SK-N-SH (cell line): ENCODE measurements at regions not wholly inside any gene's neighbourhood (a gene's known extent, or its start where the extent isn't known, plus 50 kb on each side); places are given as distances from the start of the nearest gene placed in this dataset.

Experiments
- CTCF ChIA-PET: fragments of 300-600, 350-600 bp; formaldehyde crosslinking; extraction: SDS; loops from one replicate; lab custom pipeline; 2021; lab: Yijun Ruan, JAX
- POLR2A ChIA-PET: fragments of 350-600 bp; sonication (Branson Sonifier 250); formaldehyde crosslinking; extraction: SDS; loops from one replicate; lab custom pipeline; 2020; ENCODE audit warnings: antibody characterized with exemption, inconsistent platforms; lab: Yijun Ruan, JAX
- DNase-seq: peaks from one replicate; pipeline ENCODE4 v3.0.0; 2012
- H2AFZ ChIP-seq: fragments of 200-600 bp; sonication (generic); 2 replicates; pipeline ENCODE4 v1.8.1; 2016; ENCODE audit warnings: antibody characterized with exemption, mild to moderate bottlenecking, low read depth
- H3F3A ChIP-seq: fragments of 200-600 bp; sonication (generic); replicated peaks from 2 replicates; pipeline ENCODE3; 2016; ENCODE audit warnings: antibody characterized with exemption, mild to moderate bottlenecking; ENCODE audit not compliant: insufficient read depth
- H3K27ac ChIP-seq, 2 experiments: fragments of 200-500 bp in 1 of 2; fragments of 200-600 bp in 1 of 2; sonication (Bioruptor generic) in 1 of 2; sonication (generic), shearing (Covaris generic) in 1 of 2; 2 replicates each; pipeline versions ENCODE4 v1.5.1 to v1.6.1; 2014 to 2016; ENCODE audit warnings: low read depth in 2 of 2, inconsistent platforms in 1 of 2, low read length in 1 of 2, mild to moderate bottlenecking in 1 of 2, mixed read lengths in 1 of 2
- H3K27me3 ChIP-seq: fragments of 200-600 bp; sonication (generic), shearing (Covaris generic); 2 replicates; pipeline ENCODE4 v1.6.1; 2016; ENCODE audit warnings: mixed run types; ENCODE audit not compliant: insufficient read depth
- H3K36me3 ChIP-seq, 2 experiments: fragments of 200-500 bp in 1 of 2; fragments of 200-600 bp in 1 of 2; sonication (Bioruptor generic) in 1 of 2; sonication (generic) in 1 of 2; replicated peaks in 1 of 2; 2 replicates each; pipeline versions ENCODE3 to v1.5.1; 2014 to 2016; ENCODE audit warnings: low read length in 1 of 2, mild to moderate bottlenecking in 1 of 2; ENCODE audit not compliant: insufficient read depth in 2 of 2, control insufficient read depth in 1 of 2
- H3K4me1 ChIP-seq, 2 experiments: fragments of 200-500 bp in 1 of 2; fragments of 200-600 bp in 1 of 2; sonication (Bioruptor generic) in 1 of 2; sonication (generic), shearing (Covaris generic) in 1 of 2; 2 replicates each; pipeline versions ENCODE4 v1.5.1 to v1.6.1; 2014 to 2016; ENCODE audit warnings: low read depth in 1 of 2, low read length in 1 of 2, mixed run types in 1 of 2; ENCODE audit not compliant: insufficient read depth in 2 of 2, control insufficient read depth in 1 of 2
- H3K4me2 ChIP-seq: fragments of 200-600 bp; sonication (generic), shearing (Covaris generic); 2 replicates; pipeline ENCODE4 v1.6.1; 2017; ENCODE audit warnings: mixed run types
- H3K4me3 ChIP-seq, 2 experiments: fragments of 200-500 bp in 1 of 2; fragments of 200-600 bp in 1 of 2; sonication (Bioruptor generic) in 1 of 2; sonication (generic), shearing (Covaris generic) in 1 of 2; 2 replicates each; pipeline versions ENCODE4 v1.5.1 to v1.8.1; 2014 to 2016; ENCODE audit warnings: low read depth in 2 of 2, inconsistent platforms in 1 of 2, low read length in 1 of 2, mild to moderate bottlenecking in 1 of 2, mixed read lengths in 1 of 2, moderate library complexity in 1 of 2
- H3K79me2 ChIP-seq: fragments of 200-600 bp; sonication (generic); 2 replicates; pipeline ENCODE4 v1.8.1; 2017; ENCODE audit warnings: mild to moderate bottlenecking; ENCODE audit not compliant: insufficient read depth
- H3K9ac ChIP-seq: fragments of 200-600 bp; sonication (generic); 2 replicates; pipeline ENCODE4 v1.6.1; 2017; ENCODE audit warnings: mixed run types
- H3K9me2 ChIP-seq: fragments of 200-600 bp; sonication (generic); 2 replicates; pipeline ENCODE4 v1.6.1; 2017; ENCODE audit warnings: mixed run types
- H3K9me3 ChIP-seq: fragments of 200-600 bp; sonication (generic); 2 replicates; pipeline ENCODE4 v1.6.1; 2017; ENCODE audit warnings: mixed run types, mild to moderate bottlenecking, moderate library complexity
- H4K20me1 ChIP-seq: fragments of 200-600 bp; sonication (generic); 2 replicates; pipeline ENCODE4 v1.6.1; 2017; ENCODE audit warnings: mild to moderate bottlenecking, mixed run types; ENCODE audit not compliant: insufficient read depth
- CTCF ChIP-seq: fragments of 200-600 bp; sonication (generic); IDR thresholded peaks from 2 replicates; pipeline ENCODE4 v1.6.1; 2017; ENCODE audit warnings: antibody characterized with exemption, mild to moderate bottlenecking, moderate library complexity
- FOXJ3 ChIP-seq: sonication (generic); formaldehyde crosslinking; IDR thresholded peaks from 2 replicates; pipeline ENCODE4 v1.5.1; 2020; ENCODE audit warnings: mild to moderate bottlenecking, missing genetic modification reagents
- FOXM1 ChIP-seq: IDR thresholded peaks from 2 replicates; pipeline ENCODE4 v1.4.0; 2012; ENCODE audit warnings: low read depth, mild to moderate bottlenecking
- IRF3 ChIP-seq: fragments of 150-350 bp; IDR thresholded peaks from 2 replicates; pipeline ENCODE4 v1.6.1; 2016; ENCODE audit warnings: mild to moderate bottlenecking, low read depth, low read length
- MEF2A ChIP-seq: IDR thresholded peaks from 2 replicates; pipeline ENCODE4 v1.4.0; 2012; ENCODE audit warnings: low read depth, borderline replicate concordance
- NFIC ChIP-seq: IDR thresholded peaks from 2 replicates; pipeline ENCODE4 v1.4.0; 2012; ENCODE audit warnings: borderline replicate concordance
- NRF1 ChIP-seq: IDR thresholded peaks from 2 replicates; pipeline ENCODE4 v1.6.1; 2012; ENCODE audit warnings: low read depth, mild to moderate bottlenecking, low read length
- POLR2AphosphoS5 ChIP-seq: IDR thresholded peaks from 2 replicates; pipeline ENCODE4 v1.6.1; 2012; ENCODE audit warnings: low read depth, low read length
- RAD21 ChIP-seq: IDR thresholded peaks from 2 replicates; pipeline ENCODE4 v1.6.1; 2012; ENCODE audit warnings: mild to moderate bottlenecking, low read length
- REST ChIP-seq: IDR thresholded peaks from 2 replicates; pipeline ENCODE4 v1.6.1; 2012; ENCODE audit warnings: mild to moderate bottlenecking, low read depth, low read length, moderate library complexity
- SIN3A ChIP-seq: IDR thresholded peaks from 2 replicates; pipeline ENCODE4 v1.6.1; 2012; ENCODE audit warnings: low read depth, mild to moderate bottlenecking, low read length, moderate library complexity, borderline replicate concordance
- SMC3 ChIP-seq: IDR thresholded peaks from 2 replicates; pipeline ENCODE4 v1.6.1; 2012; ENCODE audit warnings: low read depth, low read length, improper control_type of control experiment
- TCF12 ChIP-seq: IDR thresholded peaks from 2 replicates; pipeline ENCODE4 v1.4.0; 2012
- USF1 ChIP-seq: IDR thresholded peaks from 2 replicates; pipeline ENCODE4 v1.4.0; 2012; ENCODE audit warnings: low read depth, borderline replicate concordance
- ZBTB33 ChIP-seq: IDR thresholded peaks from 2 replicates; pipeline ENCODE4 v1.4.0; 2012; ENCODE audit warnings: low read depth, borderline replicate concordance
- WGBS: methylation state at CpG from one replicate; pipeline ENCODE4 v1.1.6; 2017; ENCODE audit warnings: low lambda C conversion rate; 5-methylcytosine and 5-hydroxymethylcytosine counted together

- H3F3A ChIP-seq, result peaks cover 4% of the 10 kb centered on the region
- WGBS, result 86% methylated on average over 2 of the region's 2 CpGs
Measured at GRCh38 chr4:114057746-114058145, 78.3 kb upstream of the ARSJ start.

GRCh38 chr4:114062499-114062898 lies 83.1 kb upstream of the ARSJ start:
- CTCF ChIA-PET, result interaction anchor here (0.5 to 0.6 kb wide), 2 partner anchors 10 to 174 kb away, joined by 3 read pairs; no protein-coding TSS in a partner anchor
- Histone ChIP-seq H4K20me1 (no peaks in the 10 kb centered on the region), H3K27ac (no peak overlapping the region), H3K36me3 (peaks cover 0 to 4% of the 10 kb centered on the region in 2 experiments), H3K79me2 (no peaks in the 10 kb centered on the region), H3K9me2 (no peaks in the 10 kb centered on the region), H3K9me3 (0 out of 2 replicates have a peak, but pooled peaks cover 4% of the 10 kb centered on the region), H3K4me3 (no peak overlapping the region), H3F3A (no peaks in the 10 kb centered on the region), H3K27me3 (no peaks in the 10 kb centered on the region), H3K4me2 (no peak overlapping the region), H3K4me1 (no peaks in the 10 kb centered on the region; a peak in 1 of 4 replicates), H3K9ac (no peak overlapping the region), H2AFZ (no peak overlapping the region)
- 82% methylated on average over 1 of the region's 1 CpG for WGBS
- DNase-seq, result no peak
- POLR2A ChIA-PET, result no interaction called here
- TF ChIP-seq NFIC (no peak), NRF1 (no peak), FOXM1 (no peak), CTCF (no peak), USF1 (no peak), SIN3A (no peak), RAD21 (no peak), MEF2A (no peak), REST (no peak), IRF3 (no peak), SMC3 (no peak)

More at GRCh38 chr4:114057746-114058145, 78.3 kb upstream of the ARSJ start:
- no peaks in the 10 kb centered on the region; a peak in 1 of 4 replicates for H3K4me1 ChIP-seq
- no peaks in the 10 kb centered on the region for H3K27me3 ChIP-seq
- H3K9me2 ChIP-seq, result no peaks in the 10 kb centered on the region
- POLR2A ChIA-PET, result no interaction called here
- CTCF ChIA-PET, result no interaction called here
- peaks cover 0 to 5% of the 10 kb centered on the region in 2 experiments for H3K36me3 ChIP-seq
- no peaks in the 10 kb centered on the region for H4K20me1 ChIP-seq
- H2AFZ ChIP-seq, result no peak overlapping the region
- no peak overlapping the region for H3K4me2 ChIP-seq
- no peaks in the 10 kb centered on the region for H3K79me2 ChIP-seq
- no peak overlapping the region for H3K9ac ChIP-seq
- H3K27ac ChIP-seq, result no peak overlapping the region
- peaks cover 9% of the 10 kb centered on the region; the same call in 1 of the 2 replicates for H3K9me3 ChIP-seq
- H3K4me3 ChIP-seq, result no peak overlapping the region
- TF ChIP-seq SIN3A (no peak), NRF1 (no peak), FOXJ3 (CRISPR knock-in tag) (no peak), FOXM1 (no peak), SMC3 (no peak), TCF12 (no peak), RAD21 (no peak), MEF2A (no peak), ZBTB33 (no peak), POLR2AphosphoS5 (no peak)
- DNase-seq, result no peak
